Parathyroid adenoma (tissue), 2 donors: ENCODE measurements at regions not wholly inside any gene's neighbourhood (a gene's known extent, or its start where the extent isn't known, plus 50 kb on each side); places are given as distances from the start of the nearest gene placed in this dataset.

Experiments used
- H2AFZ ChIP-seq: fragments of 300-600 bp; sonication (generic); one replicate; pipeline ENCODE4 v1.7.0; 2017; ENCODE audit warnings: antibody characterized with exemption, mild to moderate bottlenecking
- H3K27ac ChIP-seq: fragments of 300-600 bp; sonication (generic); one replicate; pipeline ENCODE4 v1.7.0; 2017
- H3K27me3 ChIP-seq: fragments of 300-600 bp; sonication (generic); one replicate; pipeline ENCODE4 v1.7.0; 2017; ENCODE audit warnings: low read length; ENCODE audit not compliant: control insufficient read depth, insufficient read depth
- H3K36me3 ChIP-seq: fragments of 300-600 bp; sonication (generic); one replicate; pipeline ENCODE4 v1.7.0; 2017; ENCODE audit warnings: low read length; ENCODE audit not compliant: control insufficient read depth, insufficient read depth
- H3K4me1 ChIP-seq: fragments of 300-600 bp; sonication (generic); one replicate; pipeline ENCODE4 v1.7.0; 2017; ENCODE audit warnings: control low read depth
- H3K4me2 ChIP-seq: fragments of 300-600 bp; sonication (generic); one replicate; pipeline ENCODE4 v1.7.0; 2017; ENCODE audit warnings: low read length
- H3K4me3 ChIP-seq: fragments of 300-600 bp; sonication (generic); one replicate; pipeline ENCODE4 v1.7.0; 2017; ENCODE audit warnings: low read depth, low read length
- H3K79me2 ChIP-seq: fragments of 300-600 bp; sonication (generic); one replicate; pipeline ENCODE4 v1.7.0; 2017; ENCODE audit warnings: control low read depth
- H3K9ac ChIP-seq: fragments of 300-600 bp; sonication (generic); one replicate; pipeline ENCODE4 v1.7.0; 2017; ENCODE audit warnings: mild to moderate bottlenecking
- H3K9me3 ChIP-seq: fragments of 300-600 bp; sonication (generic); one replicate; pipeline ENCODE4 v1.7.0; 2017; ENCODE audit warnings: low read length; ENCODE audit not compliant: control insufficient read depth
- TF ChIP-seq, protein P1 (sequence below): fragments of 300-600 bp; sonication (generic); IDR thresholded peaks from one replicate; pipeline ENCODE4 v1.7.0; 2017; ENCODE audit warnings: antibody characterized with exemption, mild to moderate bottlenecking
- donor health status: primary hyperparathyroidism.

DNA sequence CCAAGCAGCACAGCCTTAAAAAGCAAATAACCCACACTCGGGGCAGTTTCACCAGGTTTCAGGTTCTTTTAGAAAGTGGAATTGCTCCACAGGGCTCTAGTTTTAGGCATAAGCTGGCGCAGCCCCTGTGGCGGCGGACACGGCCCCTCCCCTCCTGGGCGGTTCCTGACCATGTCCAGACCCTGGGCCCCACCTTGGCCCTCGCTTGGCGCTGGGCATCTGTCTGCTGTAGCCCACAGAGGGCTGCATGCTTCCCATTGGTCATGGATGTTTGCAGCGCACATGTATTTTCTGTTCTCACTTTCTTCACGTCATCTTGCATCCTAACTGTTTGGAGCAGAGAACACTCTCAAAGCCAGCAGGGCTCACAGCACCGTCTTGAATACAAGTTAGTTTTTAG lies 244.3 kb downstream of the BRD1 start:
- Histone ChIP-seq H3K36me3 (no peaks in the 10 kb centered on the region), H3K79me2 (no peaks in the 10 kb centered on the region), H3K4me1 (no peaks in the 10 kb centered on the region), H3K27me3 (no peaks in the 10 kb centered on the region), H3K9me3 (no peaks in the 10 kb centered on the region), H3K9ac (no peak overlapping the region), H3K27ac (no peak overlapping the region), H3K4me3 (no peak overlapping the region), H3K4me2 (no peak overlapping the region), H2AFZ (no peak overlapping the region)
- TF ChIP-seq, protein P1, sequence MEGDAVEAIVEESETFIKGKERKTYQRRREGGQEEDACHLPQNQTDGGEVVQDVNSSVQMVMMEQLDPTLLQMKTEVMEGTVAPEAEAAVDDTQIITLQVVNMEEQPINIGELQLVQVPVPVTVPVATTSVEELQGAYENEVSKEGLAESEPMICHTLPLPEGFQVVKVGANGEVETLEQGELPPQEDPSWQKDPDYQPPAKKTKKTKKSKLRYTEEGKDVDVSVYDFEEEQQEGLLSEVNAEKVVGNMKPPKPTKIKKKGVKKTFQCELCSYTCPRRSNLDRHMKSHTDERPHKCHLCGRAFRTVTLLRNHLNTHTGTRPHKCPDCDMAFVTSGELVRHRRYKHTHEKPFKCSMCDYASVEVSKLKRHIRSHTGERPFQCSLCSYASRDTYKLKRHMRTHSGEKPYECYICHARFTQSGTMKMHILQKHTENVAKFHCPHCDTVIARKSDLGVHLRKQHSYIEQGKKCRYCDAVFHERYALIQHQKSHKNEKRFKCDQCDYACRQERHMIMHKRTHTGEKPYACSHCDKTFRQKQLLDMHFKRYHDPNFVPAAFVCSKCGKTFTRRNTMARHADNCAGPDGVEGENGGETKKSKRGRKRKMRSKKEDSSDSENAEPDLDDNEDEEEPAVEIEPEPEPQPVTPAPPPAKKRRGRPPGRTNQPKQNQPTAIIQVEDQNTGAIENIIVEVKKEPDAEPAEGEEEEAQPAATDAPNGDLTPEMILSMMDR, result no peak

DNA sequence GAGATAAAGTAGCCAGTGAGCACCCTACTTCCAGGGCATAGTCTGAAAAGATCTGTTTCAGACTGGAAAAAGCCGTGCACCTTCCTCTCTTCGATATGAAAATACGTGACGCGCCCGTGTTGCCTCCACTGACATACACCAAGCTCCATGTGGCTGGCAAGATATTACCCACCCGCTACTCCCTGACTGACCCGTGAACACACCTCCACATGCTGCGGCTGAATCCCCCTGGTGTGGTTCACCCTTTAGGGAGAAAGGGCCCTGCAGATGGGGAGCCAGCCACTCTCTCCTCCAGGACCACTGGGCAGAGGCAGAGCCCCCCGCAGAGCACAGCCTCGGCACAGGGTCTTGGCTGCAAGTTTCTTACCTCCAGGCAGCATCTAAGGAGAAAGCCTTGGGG lies 245.0 kb downstream of the BRD1 start:
- H3K4me1 ChIP-seq, result no peaks in the 10 kb centered on the region
- TF ChIP-seq, protein P1, result no peak
- H3K9me3 ChIP-seq, result no peaks in the 10 kb centered on the region
- H3K27me3 ChIP-seq, result no peaks in the 10 kb centered on the region
- H3K27ac ChIP-seq, result no peak overlapping the region
- H2AFZ ChIP-seq, result no peak overlapping the region
- no peak overlapping the region for H3K9ac ChIP-seq
- H3K79me2 ChIP-seq, result no peaks in the 10 kb centered on the region
- H3K4me3 ChIP-seq, result no peak overlapping the region
- H3K36me3 ChIP-seq, result no peaks in the 10 kb centered on the region
- H3K4me2 ChIP-seq, result no peak overlapping the region

DNA sequence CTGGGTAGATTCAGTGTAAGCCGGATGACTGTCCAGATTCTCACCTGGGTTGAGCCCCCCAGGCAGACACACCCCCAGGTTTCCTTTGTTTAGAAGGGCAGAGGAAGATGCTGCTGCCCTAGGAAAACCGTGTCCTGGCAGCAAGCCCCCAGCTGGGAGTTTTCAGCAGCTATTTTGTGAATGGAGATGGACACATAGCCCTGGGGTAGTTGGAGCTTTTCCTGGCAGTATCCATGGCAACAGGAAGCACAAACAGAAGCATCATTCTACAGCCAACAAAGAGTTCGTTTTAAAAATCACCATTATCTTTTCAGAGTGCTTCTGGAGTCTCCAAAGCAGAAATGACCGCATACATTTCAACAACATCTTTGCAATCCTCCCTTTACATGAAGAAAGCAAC lies 245.5 kb downstream of the BRD1 start:
- H2AFZ ChIP-seq, result no peak overlapping the region
- H3K4me2 ChIP-seq, result no peak overlapping the region
- no peaks in the 10 kb centered on the region for H3K9me3 ChIP-seq
- H3K4me3 ChIP-seq, result no peak overlapping the region
- no peaks in the 10 kb centered on the region for H3K27me3 ChIP-seq
- no peak overlapping the region for H3K9ac ChIP-seq
- no peak overlapping the region for H3K27ac ChIP-seq
- H3K4me1 ChIP-seq, result no peaks in the 10 kb centered on the region
- TF ChIP-seq, protein P1, result no peak
- no peaks in the 10 kb centered on the region for H3K79me2 ChIP-seq
- no peaks in the 10 kb centered on the region for H3K36me3 ChIP-seq

DNA sequence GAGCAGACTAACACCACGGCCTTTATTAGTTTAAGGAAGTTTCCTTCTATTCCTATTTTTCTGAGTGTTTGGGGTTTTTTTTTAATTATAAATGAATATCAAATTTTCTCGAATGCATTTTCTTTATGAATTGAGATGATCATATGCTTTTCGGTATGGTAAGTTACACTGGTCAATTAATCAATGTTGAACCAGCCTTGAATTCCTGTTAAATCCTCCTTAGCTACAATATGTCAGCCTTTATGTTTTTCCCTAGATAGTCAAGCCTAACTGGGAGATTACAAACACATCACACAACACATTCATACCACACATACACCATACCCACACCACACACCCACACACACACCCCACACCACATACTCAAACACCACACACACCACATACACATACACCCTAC lies 247.6 kb downstream of the BRD1 start:
- Histone ChIP-seq H3K36me3 (no peaks in the 10 kb centered on the region), H3K27me3 (no peaks in the 10 kb centered on the region), H2AFZ (no peak overlapping the region), H3K4me3 (no peak overlapping the region), H3K9ac (no peak overlapping the region), H3K4me2 (no peak overlapping the region), H3K27ac (no peak overlapping the region), H3K79me2 (no peaks in the 10 kb centered on the region), H3K4me1 (no peaks in the 10 kb centered on the region), H3K9me3 (no peaks in the 10 kb centered on the region)
- TF ChIP-seq, protein P1, result no peak

DNA sequence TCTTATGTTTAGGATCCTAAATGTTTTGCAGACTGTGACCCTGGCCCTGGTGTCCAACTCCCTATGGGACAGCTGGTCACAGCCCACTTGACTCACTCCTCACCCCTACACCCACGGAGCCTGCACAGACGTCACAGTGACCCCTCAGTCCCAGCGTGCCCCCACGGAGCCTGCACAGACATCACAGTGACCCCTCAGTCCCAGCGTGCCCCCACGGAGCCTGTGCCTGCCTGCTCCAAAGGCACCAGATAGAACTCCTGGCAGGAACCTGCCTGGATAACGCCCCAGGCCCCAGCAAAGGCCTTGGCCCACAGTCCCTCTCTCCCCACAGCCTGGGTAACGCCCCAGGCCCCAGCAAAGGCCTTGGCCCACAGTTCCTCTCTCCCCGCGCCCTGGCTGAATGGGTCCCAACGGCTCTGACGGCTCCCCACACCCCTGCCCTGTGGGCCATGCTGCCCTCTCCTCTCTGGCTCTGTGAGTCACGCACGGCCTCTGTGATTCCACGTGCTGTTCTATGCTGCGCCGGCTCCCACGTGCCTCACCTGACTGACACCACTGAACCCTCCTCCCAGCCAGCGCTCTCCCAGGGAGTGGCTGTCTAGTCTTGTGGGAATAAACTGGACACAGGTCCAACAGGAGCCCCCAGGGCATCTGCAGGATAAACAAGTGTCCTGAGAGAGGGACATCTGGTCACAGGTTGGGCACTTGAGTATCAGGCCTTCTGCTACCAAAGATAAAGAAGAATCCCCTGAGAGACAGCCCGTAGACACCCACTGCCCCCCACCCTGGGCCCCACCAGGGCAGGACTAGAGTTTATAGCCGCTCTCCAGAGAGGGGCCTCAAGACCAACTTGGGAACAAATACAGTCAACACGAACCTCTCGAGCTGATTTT lies 250.3 kb downstream of the BRD1 start:
- no peak overlapping the region for H3K9ac ChIP-seq
- H3K4me2 ChIP-seq, result no peak overlapping the region

More for the DNA sequence above, 250.3 kb downstream of the BRD1 start:
- Histone ChIP-seq H3K27ac (no peak overlapping the region), H3K4me3 (no peak overlapping the region), H3K36me3 (no peaks in the 10 kb centered on the region), H3K27me3 (no peaks in the 10 kb centered on the region), H2AFZ (no peak overlapping the region), H3K4me1 (no peaks in the 10 kb centered on the region), H3K79me2 (no peaks in the 10 kb centered on the region), H3K9me3 (no peaks in the 10 kb centered on the region)
- TF ChIP-seq, protein P1, result no peak
